ENCODE measurements at regions not wholly inside any gene's neighbourhood (a gene's known extent, or its start where the extent isn't known, plus 50 kb on each side); places are given as distances from the start of the nearest gene placed in this dataset.

DNA sequence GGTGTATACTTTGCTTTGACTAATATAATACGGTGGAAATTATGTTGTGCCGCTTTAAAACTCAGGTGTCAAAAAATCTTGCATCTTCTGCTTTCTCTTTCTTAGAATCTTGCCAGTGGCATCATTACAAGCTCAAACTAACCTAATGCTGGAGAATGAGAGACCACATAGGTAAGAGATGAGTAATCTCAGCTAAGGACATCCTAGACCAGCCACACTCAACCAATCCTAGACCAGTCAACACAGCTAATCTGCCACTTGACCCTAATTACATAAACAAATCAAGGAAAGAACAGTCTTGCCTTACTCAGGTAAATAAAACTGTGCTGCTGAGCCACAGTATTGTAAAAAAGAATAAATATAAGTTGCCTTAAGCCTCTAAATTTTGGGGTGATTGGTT is 1323.9 kb upstream of the SPRY2 start:
- no peak for TF ChIP-seq CTCF (IDR thresholded peaks at IDR 0.05)
- TF ChIP-seq POLR2A (IDR thresholded peaks at IDR 0.05): no peak
